ENCODE measurements at regions not wholly inside any gene's neighbourhood (a gene's known extent, or its start where the extent isn't known, plus 50 kb on each side); places are given as distances from the start of the nearest gene placed in this dataset.

DNA sequence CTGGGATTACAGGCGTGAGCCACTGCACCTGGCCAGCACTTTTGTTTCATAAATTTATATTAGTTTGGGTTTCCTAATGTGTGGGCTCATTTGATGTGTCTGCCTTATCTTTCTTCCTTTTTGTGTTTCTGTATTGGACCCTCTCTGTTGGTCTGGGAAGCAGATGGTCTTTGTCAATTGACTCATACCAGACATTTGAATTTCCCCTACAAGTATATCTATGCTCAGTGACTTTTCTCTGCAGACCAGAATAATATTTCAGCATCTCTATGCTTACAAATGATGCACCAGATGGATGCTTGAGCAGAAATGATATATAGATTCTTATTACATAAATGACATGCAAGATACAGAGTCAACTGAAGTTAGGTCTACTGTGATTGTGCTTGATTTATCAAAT is 329.9 kb upstream of the SLCO3A1 start:
- no peak for DNase-seq

DNA sequence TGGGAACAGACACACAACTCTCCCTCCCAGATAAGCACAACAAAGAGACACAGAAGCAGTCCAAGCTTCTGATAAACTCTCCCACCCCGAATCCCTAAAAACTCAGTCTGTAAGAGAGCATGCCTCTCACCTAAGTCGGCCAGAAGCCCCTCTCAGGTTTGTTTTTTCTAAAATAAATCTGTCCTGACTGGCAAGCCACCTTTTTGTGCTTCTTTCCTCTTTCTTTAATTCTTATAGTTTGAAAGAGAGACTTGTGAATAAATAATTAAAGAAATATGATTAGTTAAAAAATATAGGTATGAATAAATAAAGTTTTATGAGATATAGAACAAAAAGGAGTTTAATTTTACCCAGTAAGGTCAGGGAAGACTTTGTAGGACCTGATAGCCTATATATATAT is 329.0 kb upstream of the SLCO3A1 start:
- no peak for DNase-seq

DNA sequence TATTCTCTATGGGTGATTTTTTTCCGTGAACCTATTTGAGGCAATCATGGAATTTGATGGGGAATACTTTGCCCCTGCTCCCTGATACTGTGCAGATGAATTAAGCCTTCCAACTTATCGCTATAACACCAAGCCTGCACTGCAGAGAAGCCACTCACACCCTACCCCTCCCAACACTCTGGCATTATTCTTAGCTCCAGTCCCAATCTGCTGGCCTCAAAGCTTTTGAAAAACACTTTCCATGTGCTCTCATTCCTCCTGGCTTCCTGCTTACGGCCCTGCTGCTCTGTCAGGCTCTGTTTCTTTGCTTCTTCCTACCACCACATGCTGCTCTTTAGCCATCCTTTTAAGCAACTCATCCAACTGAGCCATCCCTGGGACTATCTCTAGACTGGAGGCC is 327.8 kb upstream of the SLCO3A1 start:
- DNase-seq = no peak

DNA sequence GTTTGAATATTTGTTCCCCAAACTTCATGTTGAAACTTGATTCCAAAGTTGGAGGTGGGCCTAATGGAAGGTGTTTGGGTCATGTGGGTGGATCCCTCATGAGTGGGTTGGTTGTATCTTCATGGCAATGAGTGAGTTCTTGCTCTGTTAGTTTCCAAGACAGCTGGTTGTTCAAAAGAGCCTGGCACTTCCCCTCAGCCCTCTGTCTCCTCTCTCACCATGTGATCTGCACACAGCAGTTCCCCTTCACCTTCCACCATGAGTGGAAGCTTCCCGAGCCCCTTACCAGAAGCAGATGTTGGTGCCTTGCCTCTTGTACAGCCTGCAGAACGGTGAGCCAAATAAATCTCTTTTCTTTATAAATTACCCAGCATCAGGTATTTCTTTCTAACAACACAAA is 327.1 kb upstream of the SLCO3A1 start:
- DNase-seq = no peak

DNA sequence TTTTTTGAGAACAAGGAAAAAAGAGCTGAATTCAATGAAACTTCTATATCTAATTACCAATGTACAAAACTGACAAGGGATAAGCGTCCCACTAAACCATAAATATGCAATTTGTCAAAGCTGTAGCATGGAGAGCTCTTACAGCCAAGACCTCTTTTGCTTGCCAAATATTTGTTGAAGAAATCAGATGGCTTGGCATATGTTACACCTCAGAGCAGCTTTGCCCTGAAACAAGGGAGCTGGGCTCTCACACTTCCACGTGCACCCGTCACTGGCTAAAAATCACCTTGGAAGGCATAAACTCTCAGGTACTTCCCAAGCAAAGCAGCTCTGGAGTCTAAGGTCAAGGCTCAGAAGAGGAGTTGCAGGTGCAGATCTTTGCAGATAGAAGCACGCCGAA is 324.7 kb upstream of the SLCO3A1 start:
- DNase-seq = no peak

DNA sequence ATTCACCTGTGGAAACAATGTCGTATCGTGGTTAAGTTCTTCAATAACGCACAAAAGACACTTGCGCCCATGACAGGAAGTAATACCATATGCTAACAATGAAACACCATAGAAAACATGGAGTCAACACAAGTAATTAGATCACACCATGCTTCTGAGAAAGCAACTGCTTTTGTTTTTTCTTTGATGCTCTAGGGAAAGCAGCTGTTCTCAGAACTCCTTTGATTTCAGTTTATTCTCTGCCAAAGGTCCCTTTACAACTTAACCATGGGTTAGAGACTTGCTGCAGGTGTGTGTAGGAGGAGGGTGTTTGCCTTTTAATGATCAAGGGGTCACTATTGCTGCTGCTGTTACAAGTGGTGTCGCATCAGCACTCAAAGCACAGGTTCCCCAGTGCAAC is 324.0 kb upstream of the SLCO3A1 start:
- DNase-seq = no peak

DNA sequence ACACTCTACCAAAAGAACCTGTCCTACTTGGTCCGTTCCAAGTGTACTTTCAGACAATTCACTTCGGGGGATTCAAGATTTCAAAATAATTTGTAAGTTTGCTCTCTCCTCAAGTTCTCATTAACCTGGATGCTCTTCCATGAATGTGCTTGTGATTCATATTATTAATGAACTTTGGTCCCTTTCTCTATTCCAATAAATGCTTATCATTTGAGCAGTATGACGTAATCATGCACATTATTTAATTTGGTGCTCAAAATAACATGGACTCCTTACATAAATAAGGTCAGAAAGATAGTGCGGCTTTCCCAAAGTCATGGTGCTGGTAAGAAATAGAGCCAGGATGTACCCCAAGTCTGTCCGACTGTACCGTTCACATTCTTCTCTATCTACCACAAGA is 323.2 kb upstream of the SLCO3A1 start:
- no peak for DNase-seq

DNA sequence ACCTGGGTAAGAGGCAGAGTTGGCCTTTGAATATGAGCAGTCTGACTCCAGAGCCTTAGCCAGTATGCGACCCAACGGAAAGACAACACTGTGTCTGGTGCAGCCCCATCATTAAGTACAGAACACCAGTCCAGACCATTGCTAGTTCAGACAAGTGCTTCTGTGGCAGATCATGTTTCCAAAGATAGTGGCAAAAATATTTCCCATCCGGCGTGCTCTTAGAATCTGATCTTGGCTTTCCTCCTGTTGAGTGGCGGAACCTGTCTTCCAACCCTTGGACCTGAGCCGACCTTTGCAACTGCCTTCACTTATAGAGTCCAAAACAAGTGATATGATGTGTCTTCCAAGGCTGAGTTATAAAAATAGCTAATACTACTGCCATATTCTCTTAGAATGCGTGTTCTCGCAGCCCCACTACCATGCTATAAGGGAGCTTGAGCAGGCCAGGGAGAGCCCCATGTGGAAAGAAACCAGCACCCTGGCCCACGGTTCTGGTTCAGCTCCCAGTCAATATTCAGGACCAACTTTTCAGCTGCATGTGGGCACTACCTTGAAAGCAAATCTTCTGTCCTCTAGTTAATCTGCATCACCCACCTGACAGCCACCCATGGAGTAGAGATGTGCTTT is 322.4 kb upstream of the SLCO3A1 start:
- DNase-seq = no peak

DNA sequence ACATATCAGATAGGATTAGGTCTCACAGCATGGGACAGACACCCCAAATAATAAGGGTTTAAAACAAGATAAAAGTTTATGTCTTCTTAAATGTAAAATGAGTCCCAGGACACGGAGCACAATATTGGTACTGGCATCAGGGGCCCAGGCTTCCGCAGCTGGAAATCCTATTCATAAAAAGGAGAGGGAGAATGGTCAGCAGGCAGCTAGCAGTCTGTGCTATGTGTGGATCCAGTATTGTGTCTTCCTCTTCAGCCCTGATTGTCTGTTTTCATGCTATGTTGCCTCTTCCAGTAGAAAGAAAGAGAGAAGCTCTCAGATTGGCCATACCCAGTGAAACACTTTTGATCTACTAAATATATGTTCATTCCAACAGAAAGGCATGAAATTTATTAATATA is 319.3 kb upstream of the SLCO3A1 start:
- no peak for DNase-seq

DNA sequence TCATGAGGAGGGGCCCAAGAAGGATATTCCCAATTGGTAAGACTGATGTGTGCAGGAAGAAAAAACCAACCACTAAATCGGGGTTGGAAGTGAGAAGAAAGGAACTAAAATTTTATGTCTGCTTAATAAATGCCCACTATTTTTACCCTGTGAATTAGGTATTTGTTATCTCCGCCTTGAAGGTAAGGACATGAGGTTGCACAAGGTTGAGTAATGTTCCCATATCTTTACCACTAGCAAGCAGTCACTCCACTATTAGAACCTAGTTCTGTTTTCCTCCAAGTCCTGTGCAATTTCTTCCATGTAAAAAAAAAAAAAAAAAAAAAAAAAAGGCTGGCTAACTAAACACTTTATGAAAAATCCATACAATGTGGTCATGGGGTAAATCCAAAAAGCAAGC is 318.5 kb upstream of the SLCO3A1 start:
- no peak for DNase-seq

DNA sequence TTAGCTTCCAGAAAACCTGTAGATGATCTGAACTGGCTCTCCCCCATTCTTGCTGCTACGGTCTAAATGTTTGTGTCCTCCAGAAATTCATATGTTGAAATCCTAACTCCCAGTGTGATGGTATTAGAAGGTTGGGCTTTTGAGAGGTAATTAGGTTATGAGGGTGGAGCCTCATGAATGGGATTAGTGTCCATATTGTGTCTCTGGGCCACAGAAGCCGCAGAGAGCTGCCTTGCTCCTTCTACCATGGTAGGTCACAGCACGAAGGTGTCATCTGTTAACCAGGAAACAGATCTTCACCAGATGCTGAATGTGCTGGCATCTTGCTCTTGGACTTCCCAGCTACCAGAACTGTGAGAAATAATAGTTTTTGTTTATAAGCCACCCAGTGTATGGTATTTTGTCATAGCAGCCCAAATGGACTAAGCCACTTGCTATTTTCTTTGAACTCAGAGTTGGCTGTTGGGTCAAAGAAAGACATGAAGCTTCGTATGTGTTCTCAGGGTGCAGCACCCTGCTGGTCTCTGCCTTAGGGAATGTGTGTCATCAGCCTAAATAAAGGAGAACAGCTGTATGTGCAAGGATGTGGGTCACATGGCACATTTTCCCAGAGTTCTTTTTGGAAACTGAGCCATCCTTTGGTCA is 317.5 kb upstream of the SLCO3A1 start:
- DNase-seq = no peak

DNA sequence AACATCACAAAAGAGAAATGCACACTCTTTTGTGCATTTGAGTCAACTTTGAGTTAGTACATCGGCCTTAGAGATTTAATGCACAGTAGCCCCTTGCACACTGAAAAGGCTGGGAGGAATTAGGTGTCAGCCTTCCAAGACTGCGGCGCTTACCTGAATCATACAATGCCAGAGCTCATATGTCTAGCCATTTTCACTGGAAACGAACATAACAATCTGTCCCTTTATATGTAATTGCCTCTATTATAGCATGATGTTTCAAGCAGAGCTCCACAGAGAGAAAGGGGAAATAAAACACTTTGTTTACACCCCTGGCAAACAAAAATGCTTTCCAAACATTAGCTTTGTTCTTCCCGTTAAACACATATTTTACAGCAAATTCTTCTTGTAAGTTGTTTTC is 315.7 kb upstream of the SLCO3A1 start:
- DNase-seq = no peak

DNA sequence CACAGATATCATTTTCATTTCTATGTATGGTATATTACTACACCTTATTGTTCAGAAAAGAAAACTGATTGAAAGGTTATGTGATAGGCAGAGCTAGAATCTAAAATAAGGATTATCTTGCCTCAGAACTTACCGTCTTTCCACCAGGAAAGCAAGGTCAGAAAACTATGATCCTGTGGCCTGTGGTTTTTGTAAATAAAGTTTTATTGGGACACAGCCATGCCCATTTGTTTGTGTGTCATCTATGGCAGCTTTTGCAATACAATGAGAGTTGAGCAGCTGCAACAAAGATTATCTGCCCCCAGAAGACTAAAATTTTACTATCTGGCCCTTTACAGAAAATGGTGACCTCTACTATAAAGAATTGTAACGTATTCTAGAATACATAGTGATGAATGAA is 314.7 kb upstream of the SLCO3A1 start:
- DNase-seq = no peak

DNA sequence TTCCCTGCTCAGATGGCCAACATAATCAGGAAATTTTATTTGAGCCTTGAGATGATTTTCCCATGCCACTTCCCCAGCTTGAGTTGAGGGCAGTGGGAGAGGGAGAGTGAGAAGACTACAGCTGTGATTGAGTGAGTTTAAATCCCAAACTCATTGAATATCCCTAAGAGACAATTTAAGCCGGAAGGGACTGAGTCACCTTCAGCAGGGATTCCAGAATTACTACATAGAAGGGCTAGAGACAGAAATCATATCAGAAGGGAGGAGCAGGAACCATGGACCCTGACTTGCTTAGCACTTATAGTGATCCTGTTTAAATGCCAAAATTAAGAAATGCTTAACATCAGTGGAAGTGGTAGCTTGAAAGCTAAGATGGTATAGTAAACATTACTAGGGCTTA is 312.2 kb upstream of the SLCO3A1 start:
- DNase-seq = no peak

DNA sequence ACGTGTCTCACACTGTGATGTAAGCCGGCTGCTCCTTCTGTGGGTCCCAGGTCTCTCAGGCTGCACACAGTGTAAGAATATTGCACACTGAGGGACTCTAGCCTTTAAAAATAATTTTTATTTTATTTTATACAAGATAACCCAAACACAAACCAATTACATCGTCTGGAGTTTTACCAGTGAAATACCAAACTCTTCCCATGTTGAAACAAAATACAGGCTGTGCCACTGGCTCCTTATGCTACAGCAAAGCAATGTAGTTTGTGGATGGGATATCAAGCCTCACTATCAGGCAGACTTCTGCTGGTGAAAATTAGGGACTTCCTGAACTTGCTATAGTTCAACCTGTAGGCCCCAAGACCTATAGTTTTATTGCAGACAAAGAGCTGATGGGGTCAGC is 311.3 kb upstream of the SLCO3A1 start:
- DNase-seq = no peak

DNA sequence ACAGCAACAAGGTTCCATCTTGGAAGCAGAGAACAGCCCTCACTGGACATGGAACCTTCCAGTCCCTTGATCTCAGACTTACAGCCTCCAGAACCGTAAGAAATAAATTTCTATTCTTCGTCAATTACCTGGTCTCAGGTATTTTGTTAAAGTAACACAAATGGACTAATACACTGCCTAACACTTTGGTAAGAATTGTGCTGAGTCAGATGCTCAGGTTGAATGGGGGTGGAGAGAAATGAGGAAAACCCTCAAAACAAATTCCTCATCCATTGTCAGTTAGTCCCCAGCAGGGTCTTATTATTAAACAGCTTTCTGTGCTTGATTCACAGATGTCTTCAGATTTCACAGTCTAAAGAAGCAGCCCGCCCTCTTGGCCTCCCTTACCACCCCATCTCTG is 306.2 kb upstream of the SLCO3A1 start:
- no peak for DNase-seq

DNA sequence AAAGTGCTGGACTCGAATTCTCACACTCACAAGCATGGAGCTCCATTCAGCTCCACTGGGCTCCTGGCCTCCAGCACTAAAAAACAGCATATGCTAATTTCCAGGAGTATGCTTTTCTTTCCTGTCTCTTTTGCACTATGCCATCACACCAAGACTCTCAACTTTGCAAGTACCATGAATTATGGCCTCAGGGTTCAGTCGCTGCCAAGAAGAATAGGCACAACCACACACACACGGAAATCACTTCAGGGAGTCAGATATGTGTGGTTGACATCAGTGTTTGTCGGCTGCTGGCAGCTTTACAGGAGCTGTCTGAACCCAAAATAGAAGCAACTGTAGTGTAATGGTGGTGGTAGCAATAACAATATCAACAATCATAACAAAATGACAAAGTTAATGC is 305.0 kb upstream of the SLCO3A1 start:
- no peak for DNase-seq

DNA sequence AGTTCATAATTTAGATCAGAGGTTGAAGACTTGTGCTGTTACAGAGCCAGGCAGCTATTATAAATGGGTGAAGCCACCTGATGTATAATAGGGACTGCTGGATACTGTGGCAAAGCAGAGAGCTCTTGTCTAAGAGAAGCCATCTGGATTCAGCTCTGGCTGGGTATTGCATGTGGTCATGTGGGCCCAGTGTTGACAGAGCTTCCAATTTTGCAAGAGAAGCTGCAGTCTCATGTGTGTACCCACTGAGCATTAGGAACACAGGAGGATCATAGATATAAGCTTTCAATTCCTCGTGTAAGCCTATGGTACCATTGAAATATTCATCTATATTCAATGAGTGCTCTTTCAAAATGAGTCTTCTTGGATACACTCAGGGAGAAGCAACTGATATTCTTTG is 303.9 kb upstream of the SLCO3A1 start:
- DNase-seq = no peak

DNA sequence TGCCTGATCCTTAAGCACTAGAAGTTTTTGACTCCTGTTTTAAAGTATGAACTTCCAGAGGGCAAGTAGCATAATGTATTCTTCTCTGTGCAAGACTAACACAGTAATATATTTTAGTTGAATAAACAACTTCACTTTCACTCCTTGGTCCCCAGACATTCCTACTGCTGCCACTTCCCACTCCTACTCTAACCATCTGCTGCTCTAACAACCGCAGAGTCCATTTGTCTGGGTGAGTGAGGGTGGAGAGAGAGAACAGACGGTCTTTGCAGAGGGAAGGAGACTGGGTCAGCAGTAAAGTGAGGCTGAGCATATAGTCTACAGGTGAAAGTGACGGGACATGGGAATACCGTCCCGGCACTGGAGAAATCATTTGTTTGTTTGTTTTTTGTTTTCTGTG is 301.0 kb upstream of the SLCO3A1 start:
- DNase-seq = no peak

DNA sequence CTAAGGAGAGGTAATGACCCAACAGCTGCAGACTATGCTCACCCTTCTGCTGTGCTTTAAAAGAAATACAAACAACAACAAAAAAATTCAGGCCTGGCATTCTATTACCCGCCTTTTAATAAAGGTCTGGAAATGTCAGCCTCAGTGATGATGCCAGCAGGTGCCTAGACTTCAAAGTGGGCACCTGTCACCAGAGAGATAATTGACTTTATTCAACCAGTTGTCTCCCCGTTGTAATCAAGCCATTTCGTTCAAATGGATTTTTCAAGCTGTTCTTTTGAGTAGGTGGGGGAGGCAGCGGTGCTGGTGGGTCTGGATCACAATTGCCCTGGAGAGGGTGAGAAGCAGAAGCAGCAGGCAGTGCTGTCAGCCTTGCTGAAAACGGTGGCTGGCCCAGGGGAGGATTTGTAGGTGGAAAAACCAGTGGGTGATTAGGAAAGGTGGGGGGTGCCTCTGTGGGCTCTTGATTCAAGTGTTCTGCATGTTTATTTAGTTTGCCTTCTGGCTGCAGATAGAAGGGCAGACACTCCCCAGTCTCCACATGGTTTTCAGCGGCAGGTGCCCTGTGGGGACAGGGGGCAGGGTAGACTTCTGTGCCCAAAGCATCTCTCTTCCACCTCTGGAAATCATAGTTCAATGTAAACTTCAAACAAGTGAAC is 300.2 kb upstream of the SLCO3A1 start:
- DNase-seq = no peak

DNA sequence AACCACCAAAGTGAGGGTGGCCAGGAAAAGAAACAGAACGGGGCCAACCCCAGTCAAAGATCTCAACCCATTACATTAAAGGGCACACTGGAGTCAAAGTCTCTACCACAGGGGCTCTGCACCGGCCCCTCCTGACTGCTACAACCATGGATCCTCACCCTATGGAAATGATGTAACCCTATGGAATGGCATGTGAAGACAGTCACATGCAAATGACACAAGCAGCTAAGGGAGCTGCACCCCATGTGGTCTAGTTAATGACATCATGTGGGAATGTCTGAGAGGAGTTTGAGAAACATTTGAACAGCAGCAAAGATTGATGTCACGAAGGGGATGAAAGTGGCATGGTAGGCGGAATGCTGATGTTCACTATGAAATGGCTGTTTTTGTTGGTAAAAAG is 298.2 kb upstream of the SLCO3A1 start:
- DNase-seq = no peak

DNA sequence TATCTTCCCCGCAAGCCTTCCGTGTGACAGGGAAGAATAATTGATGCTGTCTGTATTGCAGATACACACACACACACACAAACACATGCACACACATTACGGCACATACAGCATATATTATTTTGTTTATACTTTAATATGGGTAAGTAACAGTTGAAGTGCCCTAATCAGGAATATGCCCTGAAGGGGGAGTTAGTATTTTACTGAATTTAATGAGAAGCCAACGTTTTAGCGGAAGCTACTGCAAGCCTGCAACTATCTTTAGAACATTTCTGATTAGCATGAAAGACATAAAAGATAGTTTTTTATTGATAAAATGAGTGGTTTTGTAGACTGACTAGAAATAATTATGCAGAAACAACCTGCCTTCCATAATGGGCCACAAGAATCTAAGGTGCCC is 296.6 kb upstream of the SLCO3A1 start:
- DNase-seq = no peak

DNA sequence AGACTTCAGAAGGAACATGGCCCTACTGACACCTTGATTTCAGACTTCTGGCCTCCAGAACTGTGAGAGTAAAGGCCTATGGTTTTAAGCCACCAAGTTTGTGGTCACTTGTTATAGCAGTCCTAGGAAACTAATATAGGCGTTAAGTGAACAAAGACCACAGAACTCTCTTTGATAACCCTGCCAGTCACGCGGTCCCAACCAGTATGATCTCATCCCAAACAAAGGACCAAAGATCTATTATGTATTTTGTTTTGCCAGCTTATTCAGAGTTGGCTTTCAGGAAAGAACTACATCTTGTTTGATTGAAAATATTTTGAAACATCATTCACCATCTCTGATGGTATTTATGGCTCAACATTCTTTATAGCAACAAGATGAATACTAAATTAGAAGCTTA is 294.4 kb upstream of the SLCO3A1 start:
- no peak for DNase-seq

DNA sequence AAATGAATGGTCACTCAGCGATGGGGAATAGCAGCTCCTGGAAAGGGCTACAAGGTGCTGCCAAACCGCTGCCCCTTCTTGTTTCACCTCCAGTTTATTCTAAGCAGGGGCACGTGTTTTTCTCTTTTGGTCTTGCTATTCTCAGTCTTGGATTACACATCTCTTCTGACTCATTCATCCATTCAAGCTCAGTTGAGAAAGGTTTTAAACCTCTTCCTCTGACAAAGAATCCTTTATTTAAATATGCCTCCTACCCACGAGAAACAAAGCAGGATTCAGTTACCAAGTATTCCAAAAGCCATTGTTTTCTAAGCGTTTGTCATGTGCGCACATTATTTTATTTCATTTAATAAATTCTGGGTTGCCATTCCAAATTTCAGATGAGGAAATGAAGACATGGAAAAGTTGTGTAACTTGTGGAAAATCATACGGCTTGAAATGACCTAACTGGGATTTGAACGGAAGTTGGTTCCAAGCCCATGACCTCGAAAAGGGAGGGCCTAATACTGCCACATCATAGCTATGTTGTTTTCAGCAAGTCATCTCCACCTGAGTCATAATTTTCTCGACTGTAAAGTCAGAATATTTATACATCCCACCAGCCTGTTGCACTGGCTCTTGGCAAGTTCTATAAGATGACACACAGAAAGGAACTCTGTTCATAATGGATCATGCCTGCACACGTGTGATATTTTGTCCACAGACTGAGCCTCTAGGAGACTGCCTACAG is 292.0 kb upstream of the SLCO3A1 start:
- no peak for DNase-seq

All from CD4-positive, alpha-beta T cell treated with Interleukin-15 for 1 hour (primary cell).